22Rv1 (cell line): ENCODE measurements at regions not wholly inside any gene's neighbourhood (a gene's known extent, or its start where the extent isn't known, plus 50 kb on each side); places are given as distances from the start of the nearest gene placed in this dataset.

Experiments
- CTCF ChIP-seq: fragments of 450-650 bp; IDR thresholded peaks from 2 replicates; pipeline ENCODE4 v1.5.1; 2017; ENCODE audit warnings: mild to moderate bottlenecking
- ZFX ChIP-seq: fragments of 450-650 bp; IDR thresholded peaks from 2 replicates; pipeline ENCODE4 v1.6.1; 2017; ENCODE audit warnings: antibody characterized with exemption, borderline replicate concordance

GRCh38 chr2:59012234-59012633 lies 771.1 kb upstream of the FANCL start:
- TF ChIP-seq CTCF: no peak
- no peak for TF ChIP-seq ZFX
